ENCODE measurements at regions not wholly inside any gene's neighbourhood (a gene's known extent, or its start where the extent isn't known, plus 50 kb on each side); places are given as distances from the start of the nearest gene placed in this dataset.

- Histone ChIP-seq H3K4me3 (ENCODE audit: low read depth, low read length, poor library complexity, severe bottlenecking) (no peak overlapping the region), H3K27ac (ENCODE audit: low read depth, low read length, poor library complexity, severe bottlenecking) (no peak overlapping the region), H3F3A (ENCODE audit: insufficient read depth, low read length) (no peaks in the 10 kb centered on the region), H3K4me1 (ENCODE audit: insufficient read depth, low read length, severe bottlenecking) (no peaks in the 10 kb centered on the region), H3K9me3 (ENCODE audit: low read length) (no peaks in the 10 kb centered on the region), H2AFZ (ENCODE audit: low read length) (no peak overlapping the region), H3K4me2 (ENCODE audit: low read length) (no peak overlapping the region), H3K36me3 (ENCODE audit: insufficient read depth, low read length) (no peaks in the 10 kb centered on the region), H3K9ac (ENCODE audit: low read length) (no peak overlapping the region), H4K20me1 (ENCODE audit: insufficient read depth, low read length) (no peaks in the 10 kb centered on the region), H3K79me2 (ENCODE audit: insufficient read depth, low read length) (no peaks in the 10 kb centered on the region), H3K9me2 (ENCODE audit: low read depth, low read length) (no peaks in the 10 kb centered on the region), H3K27me3 (ENCODE audit: insufficient read depth, low read length) (no peaks in the 10 kb centered on the region)
- TF ChIP-seq EZH2 (IDR thresholded peaks at IDR 0.05; ENCODE audit: borderline replicate concordance, low read length) (no peak), CTCF (IDR thresholded peaks at IDR 0.05; ENCODE audit: low read length) (no peak)
Measured at GRCh38 chr10:6721480-6721879, 141.4 kb upstream of the PRKCQ start.

- Histone ChIP-seq H3K79me2 (ENCODE audit: insufficient read depth, low read length) (no peaks in the 10 kb centered on the region), H3K27me3 (ENCODE audit: insufficient read depth, low read length) (no peaks in the 10 kb centered on the region), H4K20me1 (ENCODE audit: insufficient read depth, low read length) (no peaks in the 10 kb centered on the region), H3K27ac (ENCODE audit: low read depth, low read length, poor library complexity, severe bottlenecking) (no peak overlapping the region), H3F3A (ENCODE audit: insufficient read depth, low read length) (no peaks in the 10 kb centered on the region), H3K4me2 (ENCODE audit: low read length) (no peak overlapping the region), H3K36me3 (ENCODE audit: insufficient read depth, low read length) (no peaks in the 10 kb centered on the region), H3K9me2 (ENCODE audit: low read depth, low read length) (no peaks in the 10 kb centered on the region), H2AFZ (ENCODE audit: low read length) (no peak overlapping the region), H3K4me3 (ENCODE audit: low read depth, low read length, poor library complexity, severe bottlenecking) (no peak overlapping the region), H3K9me3 (ENCODE audit: low read length) (no peaks in the 10 kb centered on the region), H3K9ac (ENCODE audit: low read length) (no peak overlapping the region), H3K4me1 (ENCODE audit: insufficient read depth, low read length, severe bottlenecking) (no peaks in the 10 kb centered on the region)
- TF ChIP-seq CTCF (IDR thresholded peaks at IDR 0.05; ENCODE audit: low read length) (no peak), EZH2 (IDR thresholded peaks at IDR 0.05; ENCODE audit: borderline replicate concordance, low read length) (no peak)
Measured at GRCh38 chr10:6719561-6719960, 139.5 kb upstream of the PRKCQ start.

- no peak for TF ChIP-seq EZH2 (IDR thresholded peaks at IDR 0.05; ENCODE audit: borderline replicate concordance, low read length)
- TF ChIP-seq CTCF (IDR thresholded peaks at IDR 0.05; ENCODE audit: low read length), result no peak
Measured at GRCh38 chr10:6718550-6718949, 138.5 kb upstream of the PRKCQ start.

More at GRCh38 chr10:6718550-6718949, 138.5 kb upstream of the PRKCQ start:
- Histone ChIP-seq H3F3A (ENCODE audit: insufficient read depth, low read length) (no peaks in the 10 kb centered on the region), H3K79me2 (ENCODE audit: insufficient read depth, low read length) (no peaks in the 10 kb centered on the region), H3K27ac (ENCODE audit: low read depth, low read length, poor library complexity, severe bottlenecking) (no peak overlapping the region), H3K36me3 (ENCODE audit: insufficient read depth, low read length) (no peaks in the 10 kb centered on the region), H3K27me3 (ENCODE audit: insufficient read depth, low read length) (no peaks in the 10 kb centered on the region), H3K4me2 (ENCODE audit: low read length) (no peak overlapping the region), H2AFZ (ENCODE audit: low read length) (no peak overlapping the region), H4K20me1 (ENCODE audit: insufficient read depth, low read length) (no peaks in the 10 kb centered on the region), H3K4me1 (ENCODE audit: insufficient read depth, low read length, severe bottlenecking) (no peaks in the 10 kb centered on the region), H3K9ac (ENCODE audit: low read length) (no peak overlapping the region), H3K9me2 (ENCODE audit: low read depth, low read length) (no peaks in the 10 kb centered on the region), H3K4me3 (ENCODE audit: low read depth, low read length, poor library complexity, severe bottlenecking) (no peak overlapping the region), H3K9me3 (ENCODE audit: low read length) (no peaks in the 10 kb centered on the region)
